ENCODE measurements at regions not wholly inside any gene's neighbourhood (a gene's known extent, or its start where the extent isn't known, plus 50 kb on each side); places are given as distances from the start of the nearest gene placed in this dataset.

- Histone ChIP-seq H3K9ac (ENCODE audit: low read length in 3 of 3) (no peak overlapping the region), H3K4me3 (ENCODE audit: low read length in 3 of 3) (no peak overlapping the region), H3K9me3 (ENCODE audit: control insufficient read depth in 2 of 3, insufficient read depth in 1 of 3, low read length in 3 of 3) (no peaks in the 10 kb centered on the region), H3K27me3 (ENCODE audit: control insufficient read depth, insufficient read depth, low read length) (no peaks in the 10 kb centered on the region), H3K4me1 (ENCODE audit: control insufficient read depth in 2 of 3, insufficient read depth in 2 of 3, low read depth in 1 of 3, low read length in 3 of 3) (peaks cover 0 to 7% (median 0%) of the 10 kb centered on the region in 3 donors), H3K27ac (ENCODE audit: low read depth in 2 of 2, low read length in 2 of 2) (no peak overlapping the region), H3K36me3 (ENCODE audit: control insufficient read depth in 2 of 3, insufficient read depth in 3 of 3, low read length in 3 of 3) (no peaks in the 10 kb centered on the region)
- DNase-seq (no peak), FAIRE-seq (no peak)
- intact Hi-C loops (cut with DNase I) = no loop called here
- TF ChIP-seq, protein P1, sequence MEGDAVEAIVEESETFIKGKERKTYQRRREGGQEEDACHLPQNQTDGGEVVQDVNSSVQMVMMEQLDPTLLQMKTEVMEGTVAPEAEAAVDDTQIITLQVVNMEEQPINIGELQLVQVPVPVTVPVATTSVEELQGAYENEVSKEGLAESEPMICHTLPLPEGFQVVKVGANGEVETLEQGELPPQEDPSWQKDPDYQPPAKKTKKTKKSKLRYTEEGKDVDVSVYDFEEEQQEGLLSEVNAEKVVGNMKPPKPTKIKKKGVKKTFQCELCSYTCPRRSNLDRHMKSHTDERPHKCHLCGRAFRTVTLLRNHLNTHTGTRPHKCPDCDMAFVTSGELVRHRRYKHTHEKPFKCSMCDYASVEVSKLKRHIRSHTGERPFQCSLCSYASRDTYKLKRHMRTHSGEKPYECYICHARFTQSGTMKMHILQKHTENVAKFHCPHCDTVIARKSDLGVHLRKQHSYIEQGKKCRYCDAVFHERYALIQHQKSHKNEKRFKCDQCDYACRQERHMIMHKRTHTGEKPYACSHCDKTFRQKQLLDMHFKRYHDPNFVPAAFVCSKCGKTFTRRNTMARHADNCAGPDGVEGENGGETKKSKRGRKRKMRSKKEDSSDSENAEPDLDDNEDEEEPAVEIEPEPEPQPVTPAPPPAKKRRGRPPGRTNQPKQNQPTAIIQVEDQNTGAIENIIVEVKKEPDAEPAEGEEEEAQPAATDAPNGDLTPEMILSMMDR (IDR thresholded peaks at IDR 0.05; ENCODE audit: borderline replicate concordance, extremely low read depth, insufficient read depth) = peak; percentile 4
Measured at GRCh38 chr6:165777680-165778079, 114.6 kb upstream of the PDE10A start.

- Histone ChIP-seq H3K27me3 (ENCODE audit: control insufficient read depth, insufficient read depth, low read length) (no peaks in the 10 kb centered on the region), H3K4me1 (ENCODE audit: control insufficient read depth in 2 of 3, insufficient read depth in 2 of 3, low read depth in 1 of 3, low read length in 3 of 3) (peaks cover 0 to 3% (median 0%) of the 10 kb centered on the region in 3 donors), H3K36me3 (ENCODE audit: control insufficient read depth in 2 of 3, insufficient read depth in 3 of 3, low read length in 3 of 3) (no peaks in the 10 kb centered on the region), H3K9ac (ENCODE audit: low read length in 3 of 3) (no peak overlapping the region), H3K9me3 (ENCODE audit: control insufficient read depth in 2 of 3, insufficient read depth in 1 of 3, low read length in 3 of 3) (no peaks in the 10 kb centered on the region), H3K4me3 (ENCODE audit: low read length in 3 of 3) (no peak overlapping the region), H3K27ac (ENCODE audit: low read depth in 2 of 2, low read length in 2 of 2) (no peak overlapping the region)
- TF ChIP-seq, protein P1 (IDR thresholded peaks at IDR 0.05; ENCODE audit: borderline replicate concordance, extremely low read depth, insufficient read depth) = no peak
- no peak for FAIRE-seq
- intact Hi-C loops (cut with DNase I) = no loop called here
- DNase-seq = no peak
Measured at GRCh38 chr6:165776691-165777090, 113.7 kb upstream of the PDE10A start.

DNA sequence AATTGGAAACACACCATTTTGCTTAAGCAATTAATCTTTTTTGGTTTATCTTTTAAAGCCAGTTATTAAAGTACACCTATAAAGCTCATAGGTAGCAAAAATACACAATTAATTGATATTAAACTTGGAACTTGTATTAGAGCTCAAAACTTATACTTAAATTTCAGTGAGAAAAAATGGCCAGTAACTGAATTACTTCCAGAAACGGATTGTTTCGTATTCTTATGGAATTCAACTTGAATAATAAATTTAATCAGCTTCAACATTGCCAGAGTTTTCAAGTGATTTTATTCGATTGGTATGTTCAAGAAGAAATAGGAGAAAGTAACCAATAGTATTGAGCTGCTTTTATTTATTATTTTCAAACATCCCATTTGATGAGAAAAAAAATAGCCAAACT, 112.7 kb upstream of the PDE10A start:
- no peak overlapping the region for H3K27ac ChIP-seq (ENCODE audit: low read depth in 2 of 2, low read length in 2 of 2)
- TF ChIP-seq, protein P1 (IDR thresholded peaks at IDR 0.05; ENCODE audit: borderline replicate concordance, extremely low read depth, insufficient read depth) = no peak
- H3K27me3 ChIP-seq (ENCODE audit: control insufficient read depth, insufficient read depth, low read length) = no peaks in the 10 kb centered on the region
- no peak overlapping the region for H3K4me3 ChIP-seq (ENCODE audit: low read length in 3 of 3)
- H3K9ac ChIP-seq (ENCODE audit: low read length in 3 of 3) = no peak overlapping the region
- no peaks in the 10 kb centered on the region for H3K36me3 ChIP-seq (ENCODE audit: control insufficient read depth in 2 of 3, insufficient read depth in 3 of 3, low read length in 3 of 3)
- peaks cover 0 to 3% (median 0%) of the 10 kb centered on the region in 3 donors for H3K4me1 ChIP-seq (ENCODE audit: control insufficient read depth in 2 of 3, insufficient read depth in 2 of 3, low read depth in 1 of 3, low read length in 3 of 3)
- intact Hi-C loops (cut with DNase I) = no loop called here
- H3K9me3 ChIP-seq (ENCODE audit: control insufficient read depth in 2 of 3, insufficient read depth in 1 of 3, low read length in 3 of 3) = no peaks in the 10 kb centered on the region
- DNase-seq (no peak), FAIRE-seq (no peak)

All from kidney (tissue), 13 donors.